Urothelium cell line (cell line): ENCODE measurements at regions not wholly inside any gene's neighbourhood (a gene's known extent, or its start where the extent isn't known, plus 50 kb on each side); places are given as distances from the start of the nearest gene placed in this dataset.
"Not testable (repeated sequence)": the region's sequence is repeated elsewhere in the genome, so short reads cannot be mapped to it uniquely, and the experiment has no call there.

Experiments
- DNase-seq: peaks from one replicate; pipeline ENCODE4 v3.0.0; 2011; ENCODE audit warnings: low spot score, mixed read lengths
- FAIRE-seq: peaks from 2 replicates; lab custom pipeline; 2011; peaks lifted over from hg19 to GRCh38; lab: Jason Lieb, UNC

DNA sequence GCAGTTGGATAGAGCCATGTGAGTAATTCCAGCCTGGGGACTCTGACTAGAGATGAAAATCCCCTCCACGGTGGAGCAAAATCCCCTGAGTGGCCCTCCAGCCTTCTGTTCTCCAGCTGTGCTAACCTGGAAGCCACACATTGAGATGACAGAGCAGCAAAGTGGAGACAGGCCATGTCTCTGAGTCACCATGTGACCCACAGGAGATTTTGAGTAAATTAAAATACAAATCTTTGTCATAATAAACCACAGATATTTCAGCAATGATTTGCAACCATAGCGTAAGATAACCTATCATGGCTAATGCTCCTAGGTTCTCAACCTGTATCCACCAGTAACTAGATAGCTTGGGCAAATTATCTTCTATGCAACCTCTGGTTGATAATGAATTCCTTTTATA lies 328.3 kb upstream of the DPP6 start:
- FAIRE-seq: not testable (repeated sequence)

DNA sequence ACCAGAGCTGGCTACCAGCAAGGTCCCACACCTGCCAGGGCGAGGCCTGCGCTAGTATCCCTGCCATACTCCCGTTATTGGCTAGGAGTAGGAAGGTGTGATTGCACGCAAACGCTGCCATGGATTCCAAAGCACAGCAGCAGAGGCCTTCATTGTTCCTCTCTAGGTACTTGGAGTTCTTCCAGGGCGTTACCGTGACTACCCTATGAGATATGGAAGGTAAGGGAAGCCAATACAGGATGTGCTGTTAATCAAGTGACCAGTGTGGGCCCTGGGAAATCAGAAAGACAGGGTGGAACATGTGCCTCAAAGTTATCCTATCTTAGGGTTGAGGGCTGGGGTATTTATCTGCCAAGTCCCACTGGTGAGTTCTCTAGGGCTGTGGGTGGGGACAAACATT lies 320.7 kb upstream of the DPP6 start:
- not testable (repeated sequence) for DNase-seq, FAIRE-seq

More for the DNA sequence above, 328.3 kb upstream of the DPP6 start:
- DNase-seq: not testable (repeated sequence)

DNA sequence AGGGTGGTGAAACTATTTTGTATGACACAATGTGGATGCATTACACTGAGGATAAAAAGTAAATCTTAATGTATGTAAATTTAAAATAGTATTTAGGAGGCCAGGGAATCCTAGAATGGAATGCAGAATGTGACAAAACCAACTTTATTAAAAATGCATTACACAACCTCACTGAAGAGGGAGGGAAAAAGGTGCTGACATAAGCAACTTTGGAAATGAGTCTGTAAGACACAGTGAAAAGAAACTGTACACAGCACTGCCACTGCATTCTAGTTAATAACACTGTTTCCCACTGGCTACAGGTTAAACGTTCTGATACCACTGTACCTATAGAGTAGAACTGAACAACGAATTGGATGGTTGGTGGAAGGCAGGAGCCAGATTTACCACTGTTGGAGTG lies 308.8 kb upstream of the DPP6 start:
- not testable (repeated sequence) for DNase-seq, FAIRE-seq

DNA sequence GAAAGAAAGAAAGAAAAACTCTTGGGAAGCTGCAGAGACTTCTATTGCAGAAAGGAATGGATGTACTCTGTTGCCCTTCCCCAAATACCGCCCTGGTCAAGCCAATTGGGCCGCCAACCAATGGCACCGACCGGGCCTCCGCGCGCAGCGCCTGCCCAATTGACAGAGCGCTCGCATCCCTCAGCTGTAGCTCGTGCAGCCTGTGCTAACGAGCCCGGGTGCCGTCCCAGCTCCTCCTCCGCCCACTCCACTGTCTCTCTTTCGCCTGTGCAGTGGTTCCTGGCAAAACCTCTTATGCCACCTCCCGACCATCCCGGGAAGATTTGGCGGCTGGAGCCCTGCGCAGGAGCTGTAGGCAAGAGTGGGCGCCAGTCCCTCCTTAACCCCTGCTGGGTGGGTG lies 304.2 kb upstream of the DPP6 start:
- FAIRE-seq: not testable (repeated sequence)

DNA sequence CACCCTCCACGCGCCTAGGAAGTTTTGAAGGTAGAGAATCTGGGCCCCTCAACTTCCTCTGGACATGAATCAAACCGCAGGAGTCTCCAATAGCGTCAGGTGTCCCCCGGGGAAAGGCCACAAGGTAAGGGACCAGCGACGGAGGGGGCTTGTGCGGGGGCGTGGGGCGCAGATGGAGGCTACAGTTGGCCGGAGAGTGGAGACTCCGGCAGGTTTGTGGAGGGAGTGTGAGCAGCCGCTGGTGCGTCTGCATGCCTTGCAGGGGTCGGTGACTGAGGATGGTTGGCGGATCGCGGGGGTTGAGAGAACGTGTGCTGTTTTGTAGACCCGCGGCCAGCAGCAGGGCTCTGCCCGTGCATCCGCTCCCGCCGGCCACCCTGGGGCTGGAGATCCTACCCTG lies 303.3 kb upstream of the DPP6 start:
- not testable (repeated sequence) for DNase-seq, FAIRE-seq

More for the DNA sequence above, 304.2 kb upstream of the DPP6 start:
- DNase-seq: not testable (repeated sequence)

DNA sequence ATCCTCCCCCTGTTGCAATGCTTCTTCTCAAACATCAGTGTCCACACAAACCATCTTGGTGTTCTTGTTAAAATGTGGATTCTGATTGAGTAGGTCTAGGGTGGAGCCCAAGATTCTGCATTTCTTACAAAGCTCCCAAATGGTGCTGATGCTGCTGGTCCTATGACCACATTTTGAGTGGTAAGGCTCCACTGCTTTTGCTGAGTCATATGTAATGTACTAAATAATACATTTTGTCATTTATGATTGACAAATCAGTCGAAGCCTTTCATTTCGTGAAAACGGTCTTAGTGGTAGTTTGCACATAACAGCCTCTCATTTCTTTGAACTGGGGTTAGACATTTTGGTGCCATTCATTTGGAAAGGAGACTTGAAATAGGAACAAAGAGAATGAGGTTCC lies 286.3 kb upstream of the DPP6 start:
- DNase-seq, FAIRE-seq: not testable (repeated sequence)

DNA sequence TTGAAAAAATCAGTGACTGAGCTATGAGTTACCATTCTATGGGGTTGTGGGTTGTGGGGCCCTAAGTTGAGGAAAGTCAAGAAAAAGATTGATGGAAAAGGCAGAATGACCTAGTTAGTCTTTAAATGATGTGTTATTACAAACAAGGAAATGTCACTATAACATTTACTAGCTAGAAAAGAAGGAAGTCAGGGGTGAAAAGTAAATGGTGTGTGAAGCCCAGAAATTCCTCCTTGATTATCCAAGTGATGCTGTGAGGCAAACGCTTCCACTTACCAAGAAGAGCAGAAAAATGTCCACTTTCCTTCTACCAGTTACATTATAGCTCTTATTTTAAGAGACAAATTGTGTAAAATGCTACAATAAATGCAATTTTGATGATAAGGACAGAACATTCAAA lies 285.3 kb upstream of the DPP6 start:
- FAIRE-seq: not testable (repeated sequence)

DNA sequence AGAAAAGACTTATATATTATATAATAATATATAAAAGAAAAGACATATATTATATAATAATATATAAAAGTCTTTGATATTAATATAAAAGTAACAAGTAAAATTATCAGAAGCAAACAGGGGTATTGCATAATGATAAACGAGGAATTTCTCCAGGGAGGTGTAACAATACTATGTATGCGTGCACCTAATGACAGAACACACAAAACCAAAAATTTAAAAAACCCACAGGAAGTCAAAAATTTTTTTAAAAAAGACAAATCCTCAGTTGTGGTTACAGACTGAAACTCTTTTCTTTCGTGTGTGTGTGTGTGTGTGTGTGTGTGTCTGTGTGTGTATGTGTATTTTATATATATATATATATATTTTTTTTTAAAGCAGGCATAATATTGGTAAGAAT lies 279.2 kb upstream of the DPP6 start:
- no peak for FAIRE-seq
- DNase-seq: no peak

More for the DNA sequence above, 285.3 kb upstream of the DPP6 start:
- not testable (repeated sequence) for DNase-seq

DNA sequence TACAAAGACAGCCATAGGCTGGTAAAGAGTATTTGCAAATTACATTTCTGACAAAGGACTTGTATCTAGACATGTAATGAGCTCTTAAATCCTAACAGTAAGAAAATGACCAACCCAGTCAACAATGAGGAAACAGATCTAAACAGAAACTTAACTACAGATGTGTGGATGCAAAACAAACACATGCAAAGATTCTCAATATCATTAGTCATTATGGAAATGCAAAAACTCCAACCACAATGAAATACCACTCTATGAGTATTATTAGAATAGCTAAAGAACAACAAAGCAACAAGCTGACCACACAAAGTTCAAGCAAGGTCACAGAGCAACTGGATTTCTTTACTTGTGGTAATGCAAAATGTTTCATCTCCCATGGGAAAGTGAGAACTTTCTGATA lies 275.3 kb upstream of the DPP6 start:
- not testable (repeated sequence) for FAIRE-seq, DNase-seq

DNA sequence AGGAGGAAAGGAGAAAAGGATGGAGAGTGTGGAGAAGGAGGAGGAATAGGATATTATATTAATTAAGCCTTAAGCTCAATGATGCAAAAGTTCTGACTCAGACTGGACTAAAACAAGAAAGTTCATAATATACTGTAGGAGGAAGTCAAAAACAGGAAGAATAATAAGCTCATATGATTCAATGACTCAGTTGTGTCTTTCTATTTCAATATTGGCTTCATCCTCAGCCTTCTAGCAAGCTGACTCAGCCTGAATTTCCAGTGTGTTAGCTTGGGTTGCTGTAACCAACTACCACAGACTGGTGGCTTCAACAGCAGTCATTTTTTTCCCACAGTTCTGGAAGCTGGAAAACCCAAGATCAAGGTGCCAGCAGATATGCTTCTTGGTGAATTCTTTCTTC lies 254.8 kb upstream of the DPP6 start:
- FAIRE-seq, DNase-seq: not testable (repeated sequence)

DNA sequence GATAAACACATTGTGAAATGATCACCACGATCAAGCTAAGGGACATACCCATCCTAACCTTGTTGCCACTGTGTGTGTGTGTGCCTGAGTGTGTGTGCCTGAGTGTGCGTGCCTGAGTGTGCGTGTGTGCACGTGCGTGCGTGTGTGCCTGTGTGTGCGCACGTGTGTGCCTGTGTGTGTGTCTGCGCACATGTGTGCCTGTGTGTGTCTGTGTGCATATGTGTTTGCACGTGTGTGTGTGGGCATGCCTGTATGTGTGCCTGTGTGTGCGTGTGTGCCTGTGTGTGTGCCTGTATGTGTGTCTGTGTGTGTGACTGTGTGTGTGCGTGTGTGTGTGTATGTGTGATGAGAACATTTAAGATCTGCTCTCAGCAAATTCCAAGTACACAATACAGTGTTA lies 244.1 kb upstream of the DPP6 start:
- FAIRE-seq (no peak), DNase-seq (no peak)

DNA sequence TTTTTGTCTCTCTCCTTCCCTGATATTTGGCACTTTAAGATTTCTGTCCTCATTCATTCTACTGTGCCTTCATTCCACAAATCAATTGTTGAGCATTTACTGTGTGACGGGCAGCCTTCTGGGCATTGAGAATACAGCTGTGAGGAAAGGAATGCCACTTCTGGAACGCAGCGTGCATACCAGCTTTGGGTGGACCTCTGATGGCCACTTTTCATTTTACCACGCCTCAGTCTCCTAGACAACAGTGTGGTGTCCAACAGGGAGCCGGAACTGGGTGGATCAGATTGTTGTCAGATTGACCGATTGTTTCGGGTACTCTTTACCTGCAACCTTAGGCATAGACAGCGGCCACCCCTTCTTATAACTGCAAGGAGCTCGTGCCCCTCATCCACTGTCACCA lies 222.7 kb upstream of the DPP6 start:
- DNase-seq: peak; percentile 1

DNA sequence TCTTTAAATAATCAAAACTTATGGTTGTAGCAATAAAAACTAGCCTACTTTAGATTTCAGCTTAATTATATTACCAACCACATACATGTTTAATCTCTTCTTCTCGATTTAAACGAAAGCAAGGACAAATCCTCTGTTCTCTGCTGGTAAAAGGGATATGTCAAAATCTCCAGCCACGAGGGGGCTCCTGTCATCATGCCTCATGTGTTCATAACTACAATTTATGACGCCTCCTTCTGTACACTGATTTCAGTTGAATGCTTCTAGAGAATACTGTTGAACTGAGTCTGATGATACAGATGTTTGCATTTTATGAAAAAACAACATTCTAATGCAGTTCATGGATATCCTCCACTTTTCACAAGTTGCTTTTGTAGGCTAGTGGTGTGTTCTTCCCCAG lies 220.0 kb upstream of the DPP6 start:
- FAIRE-seq (no peak), DNase-seq (no peak)

More for the DNA sequence above, 222.7 kb upstream of the DPP6 start:
- FAIRE-seq: no peak

DNA sequence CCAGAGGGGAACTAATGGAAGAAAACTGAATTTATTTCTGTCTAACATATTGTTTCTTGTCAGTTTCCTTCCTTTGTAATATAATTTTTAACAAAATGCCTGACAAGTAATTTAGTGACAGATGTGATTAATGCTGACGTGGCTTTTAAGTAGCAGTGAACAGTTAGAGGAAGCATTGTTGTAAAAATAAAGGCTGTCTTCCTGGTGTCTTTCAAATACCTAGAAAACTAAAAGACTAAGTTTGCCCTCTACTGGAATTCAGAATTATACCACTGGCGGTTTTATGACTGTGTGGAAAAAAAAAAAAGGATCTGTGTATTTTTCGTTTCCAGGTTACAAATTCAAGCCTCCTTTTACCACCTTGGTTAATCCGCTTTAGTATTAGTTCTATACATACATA lies 217.1 kb upstream of the DPP6 start:
- no peak for FAIRE-seq
- DNase-seq: no peak

DNA sequence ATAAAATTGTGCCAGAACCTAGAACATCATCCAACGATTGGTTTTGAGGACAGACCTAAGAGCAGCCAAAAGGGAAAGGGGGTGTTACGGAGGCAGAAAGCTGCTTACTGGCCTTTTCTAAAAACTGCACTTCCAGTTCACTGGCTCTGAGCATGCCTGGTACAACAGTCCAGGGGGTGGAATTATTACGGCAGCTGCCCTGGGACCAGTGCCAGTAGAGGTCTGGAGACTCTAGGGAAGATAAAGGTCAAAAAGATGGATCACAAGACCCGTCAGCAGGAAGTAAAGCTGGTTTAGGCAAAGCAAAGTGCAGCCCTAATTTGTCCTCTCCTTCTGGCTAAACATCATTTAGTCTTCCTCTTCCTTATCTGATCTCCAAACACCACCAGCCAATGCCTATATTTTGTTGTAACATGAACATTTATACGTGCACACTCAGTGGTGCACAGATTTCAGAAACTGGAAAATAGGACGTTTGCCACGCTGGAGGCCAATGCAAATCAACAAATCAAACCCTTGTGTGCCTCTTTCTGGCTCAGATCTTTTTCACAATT lies 216.4 kb upstream of the DPP6 start:
- DNase-seq: no peak
- FAIRE-seq: no peak

DNA sequence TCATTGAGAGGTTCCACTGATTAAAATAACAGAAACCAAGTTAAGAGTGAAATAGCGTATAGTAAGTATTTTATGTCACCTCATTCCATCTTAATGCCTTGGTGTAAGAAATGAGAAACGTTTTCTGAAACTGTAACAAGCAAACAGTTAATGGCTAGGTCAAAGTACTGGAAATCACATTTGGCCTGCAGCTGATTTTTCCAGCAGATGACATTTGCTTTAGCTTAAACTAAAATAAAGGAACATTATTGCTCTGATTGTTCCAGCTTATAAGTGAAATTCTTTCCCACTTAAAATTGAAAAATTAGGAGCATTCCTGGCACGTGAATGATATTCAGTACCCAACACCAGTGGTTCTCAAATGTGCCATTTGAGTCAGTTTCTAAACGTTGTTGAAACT lies 213.6 kb upstream of the DPP6 start:
- FAIRE-seq: no peak
- DNase-seq: no peak

DNA sequence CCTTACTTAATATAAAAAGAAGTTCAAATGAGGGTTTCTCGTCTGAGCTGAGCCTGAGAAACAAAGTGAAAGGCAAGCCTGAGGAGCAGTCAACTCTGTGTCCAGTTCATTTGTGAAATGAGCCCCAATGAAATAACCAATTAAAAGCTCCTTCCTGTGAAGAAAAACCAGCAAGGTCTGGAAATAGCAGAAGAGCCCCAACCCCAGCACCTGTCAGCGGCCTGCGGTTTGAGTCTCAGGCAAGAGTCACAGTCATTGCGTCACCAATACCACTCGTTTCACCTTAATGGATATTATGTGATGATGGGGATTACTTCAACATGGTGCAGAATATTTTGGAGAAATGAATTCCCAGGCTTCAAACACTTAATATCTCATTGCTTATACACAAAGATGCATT lies 211.3 kb upstream of the DPP6 start:
- DNase-seq (no peak), FAIRE-seq (no peak)

DNA sequence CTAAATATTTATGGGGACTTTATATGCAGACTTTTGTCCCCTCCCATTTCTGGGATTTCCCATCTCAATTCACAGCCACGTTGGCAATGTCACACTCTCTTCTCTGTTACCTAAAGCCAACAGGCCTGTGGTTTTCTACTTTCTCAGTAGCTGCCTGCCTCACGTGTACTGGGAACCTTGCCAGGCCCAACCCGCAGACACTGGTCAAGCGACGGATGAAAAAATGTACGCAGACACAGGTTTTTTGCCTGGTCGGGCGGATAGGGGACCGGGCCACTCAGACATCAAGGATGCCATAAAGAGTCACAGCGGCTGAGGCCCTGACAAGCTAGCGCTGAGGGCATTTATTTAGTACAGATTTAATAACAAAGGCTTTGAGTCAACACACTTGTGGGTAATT lies 204.4 kb upstream of the DPP6 start:
- peak; percentile 2 for DNase-seq
- FAIRE-seq: no peak

DNA sequence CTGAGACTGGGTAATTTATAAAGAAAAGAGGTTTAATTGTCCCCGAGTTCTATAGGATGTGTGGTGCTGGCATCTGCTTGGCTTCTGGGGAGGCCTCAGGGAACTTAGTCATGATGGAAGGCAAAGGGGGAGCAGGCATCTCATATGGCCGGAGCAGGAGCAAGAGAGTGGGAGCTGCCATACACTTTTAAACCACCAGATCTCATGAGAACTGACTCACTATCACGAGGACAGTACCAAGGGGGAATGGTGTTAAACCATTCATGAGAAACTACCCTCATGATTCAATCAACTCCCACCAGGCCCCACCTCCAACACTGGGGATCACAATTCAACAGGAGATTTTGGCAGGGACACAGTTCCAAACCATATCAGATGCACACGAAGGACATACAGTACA lies 199.9 kb upstream of the DPP6 start:
- no peak for FAIRE-seq

DNA sequence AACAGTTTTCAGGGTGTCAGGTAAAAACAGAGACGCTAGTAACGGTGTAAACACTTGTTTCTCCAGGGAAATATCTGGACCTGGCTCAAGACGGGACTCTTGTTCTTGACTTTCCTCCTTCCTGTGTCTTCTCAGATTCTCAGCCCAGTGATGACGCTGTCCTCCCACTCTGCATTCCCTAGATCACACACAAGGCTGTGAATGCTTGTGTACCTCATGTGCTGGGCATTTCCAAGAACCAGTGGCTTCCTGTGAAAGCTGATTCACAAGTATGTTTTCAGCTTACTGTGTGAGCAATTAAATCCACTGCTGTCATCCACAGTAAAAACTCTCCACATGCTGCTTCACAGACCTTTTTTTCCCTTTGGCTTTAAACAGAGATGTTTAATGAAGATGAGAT lies 193.8 kb upstream of the DPP6 start:
- FAIRE-seq: no peak
- peak; percentile 3 for DNase-seq

More for the DNA sequence above, 199.9 kb upstream of the DPP6 start:
- DNase-seq: no peak

DNA sequence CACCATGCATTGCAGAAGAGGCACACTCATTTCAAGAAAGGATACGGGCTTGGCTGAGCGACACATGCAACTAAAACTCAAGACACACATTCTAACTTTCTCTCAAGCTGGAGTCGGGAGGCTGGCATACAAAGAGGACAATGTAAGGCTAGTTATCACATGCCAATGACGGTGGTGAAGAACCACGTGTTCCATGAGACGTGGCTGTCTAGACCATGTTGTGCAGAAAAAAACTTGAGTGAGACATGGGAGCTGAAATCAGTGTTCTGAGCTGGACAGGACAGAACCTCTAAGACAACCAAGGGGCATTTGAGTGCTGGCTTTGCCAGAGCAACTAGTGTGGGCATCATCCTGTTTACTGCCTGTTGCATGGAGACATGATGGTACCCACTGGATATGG lies 193.0 kb upstream of the DPP6 start:
- DNase-seq (no peak), FAIRE-seq (no peak)

DNA sequence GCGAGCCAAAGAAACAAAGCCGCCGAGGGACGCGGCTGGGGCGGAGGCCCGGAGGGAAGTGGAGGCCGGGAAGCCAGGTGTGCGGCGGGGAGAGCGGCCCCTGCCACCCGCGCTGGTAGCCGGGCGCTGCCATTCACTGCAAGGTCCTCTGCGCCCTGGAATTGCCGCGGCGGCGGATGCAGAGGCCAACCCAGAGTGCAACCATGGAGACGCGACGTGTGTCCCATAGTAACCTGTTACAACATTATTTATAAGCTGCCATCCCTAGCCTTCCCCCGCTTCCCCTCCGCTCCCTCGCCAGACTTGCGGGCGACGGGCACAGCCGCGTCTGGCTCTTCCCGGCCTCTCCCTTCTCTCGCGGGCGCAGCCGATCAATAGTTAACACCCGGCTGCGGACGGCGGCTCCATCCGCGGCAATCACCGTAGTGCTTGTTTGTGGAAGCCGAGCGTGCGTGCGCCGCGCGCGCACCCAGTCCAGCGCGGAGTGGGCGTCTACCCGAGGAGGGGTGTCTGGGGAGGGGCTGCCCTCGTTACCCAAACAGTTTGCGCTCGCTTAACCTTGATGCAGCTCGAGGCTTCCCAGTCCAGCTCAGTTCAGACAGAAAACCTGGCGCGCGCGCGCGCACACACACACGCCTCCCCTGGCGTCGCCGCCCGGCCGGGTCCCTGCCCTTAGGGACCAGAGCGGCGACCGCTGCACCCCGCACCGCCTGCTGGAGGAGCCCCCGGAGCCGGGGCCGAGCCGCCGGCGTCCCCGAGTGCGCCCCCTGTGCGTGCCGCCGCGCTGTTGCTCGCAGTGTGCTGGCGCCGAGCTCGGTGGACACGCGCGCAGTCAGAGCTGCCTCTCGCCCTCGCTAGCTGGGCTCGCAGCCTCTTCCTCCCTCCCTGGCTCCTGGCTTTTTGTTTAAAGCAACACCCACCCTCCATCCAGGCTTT lies 165.4 kb upstream of the DPP6 start:
- no peak for FAIRE-seq
- DNase-seq: peak; percentile 14
